Osteoblast (primary cell): ENCODE measurements at regions not wholly inside any gene's neighbourhood (a gene's known extent, or its start where the extent isn't known, plus 50 kb on each side); places are given as distances from the start of the nearest gene placed in this dataset.

Experiments used
- DNase-seq: peaks from one replicate; pipeline ENCODE4 v3.0.0; 2011; ENCODE audit warnings: low spot score, mixed read lengths; ENCODE audit not compliant: insufficient read length; ENCODE audit errors: missing footprints
- H2AFZ ChIP-seq: 2 replicates; pipeline ENCODE4 v1.6.0; 2011; ENCODE audit warnings: mild to moderate bottlenecking, low read length
- H3K27ac ChIP-seq: 2 replicates; pipeline ENCODE4 v1.5.1; 2011; ENCODE audit warnings: mild to moderate bottlenecking, low read depth, low read length, moderate library complexity
- H3K27me3 ChIP-seq: 2 replicates; pipeline ENCODE4 v1.6.0; 2012; ENCODE audit warnings: mild to moderate bottlenecking, control low read depth, inconsistent platforms, low read length, moderate library complexity; ENCODE audit not compliant: insufficient read depth
- H3K36me3 ChIP-seq: 2 replicates; pipeline ENCODE4 v1.5.1; 2011; ENCODE audit warnings: mild to moderate bottlenecking, low read length, control low read depth, moderate library complexity; ENCODE audit not compliant: insufficient read depth
- H3K4me1 ChIP-seq: 2 replicates; pipeline ENCODE4 v1.5.1; 2011; ENCODE audit warnings: mild to moderate bottlenecking, low read length, control low read depth, moderate library complexity; ENCODE audit not compliant: insufficient read depth
- H3K4me2 ChIP-seq: 2 replicates; pipeline ENCODE4 v1.6.0; 2011; ENCODE audit warnings: mild to moderate bottlenecking, low read length; ENCODE audit not compliant: insufficient read depth
- H3K4me3 ChIP-seq: fragments of 200-600 bp; sonication (generic); 3 replicates; pipeline ENCODE4 v1.5.1; 2012; ENCODE audit warnings: mild to moderate bottlenecking, low read length, inconsistent platforms; ENCODE audit not compliant: insufficient read depth
- H3K79me2 ChIP-seq: 2 replicates; pipeline ENCODE4 v1.6.0; 2012; ENCODE audit warnings: mild to moderate bottlenecking, low read length, control low read depth, inconsistent platforms; ENCODE audit not compliant: insufficient read depth
- H3K9me3 ChIP-seq: 2 replicates; pipeline ENCODE4 v1.5.1; 2011; ENCODE audit warnings: low read depth, low read length, control low read depth
- H4K20me1 ChIP-seq: 2 replicates; pipeline ENCODE4 v1.6.0; 2012; ENCODE audit warnings: mild to moderate bottlenecking, low read length, control low read depth; ENCODE audit not compliant: insufficient read depth
- CTCF ChIP-seq: IDR thresholded peaks from 2 replicates; pipeline ENCODE4 v1.5.1; 2011; ENCODE audit warnings: mild to moderate bottlenecking, low read depth, low read length, moderate library complexity; ENCODE audit errors: extremely low read depth

GRCh38 chr4:85268961-85269360, 206.0 kb upstream of the ARHGAP24 start:
- peaks cover 5% of the 10 kb centered on the region for H3K9me3 ChIP-seq
- DNase-seq, result no peak
- no peaks in the 10 kb centered on the region for H3K36me3 ChIP-seq
- no peaks in the 10 kb centered on the region for H3K79me2 ChIP-seq
- H3K4me2 ChIP-seq, result no peak overlapping the region
- H3K27ac ChIP-seq, result no peak overlapping the region
- H3K4me1 ChIP-seq, result no peaks in the 10 kb centered on the region
- no peak overlapping the region for H3K4me3 ChIP-seq
- no peaks in the 10 kb centered on the region for H3K27me3 ChIP-seq
- no peaks in the 10 kb centered on the region for H4K20me1 ChIP-seq
- H2AFZ ChIP-seq, result no peak overlapping the region
- TF ChIP-seq CTCF, result no peak

GRCh38 chr4:85274955-85275354, 200.0 kb upstream of the ARHGAP24 start:
- no peak for DNase-seq
- no peaks in the 10 kb centered on the region for H3K79me2 ChIP-seq
- no peaks in the 10 kb centered on the region for H3K36me3 ChIP-seq
- no peak for TF ChIP-seq CTCF
- no peak overlapping the region for H3K4me2 ChIP-seq
- H3K9me3 ChIP-seq, result peaks cover 5% of the 10 kb centered on the region
- H2AFZ ChIP-seq, result no peak overlapping the region
- no peak overlapping the region for H3K27ac ChIP-seq
- H3K27me3 ChIP-seq, result no peaks in the 10 kb centered on the region
- no peak overlapping the region for H3K4me3 ChIP-seq
- no peaks in the 10 kb centered on the region for H3K4me1 ChIP-seq
- no peaks in the 10 kb centered on the region for H4K20me1 ChIP-seq

- no peak overlapping the region for H3K4me3 ChIP-seq
- TF ChIP-seq CTCF, result no peak
- H3K27ac ChIP-seq, result no peak overlapping the region
- H4K20me1 ChIP-seq, result no peaks in the 10 kb centered on the region
- H3K9me3 ChIP-seq, result no peaks in the 10 kb centered on the region
- no peaks in the 10 kb centered on the region for H3K27me3 ChIP-seq
- no peak for DNase-seq
- H3K79me2 ChIP-seq, result no peaks in the 10 kb centered on the region
- H3K36me3 ChIP-seq, result no peaks in the 10 kb centered on the region
- H3K4me1 ChIP-seq, result no peaks in the 10 kb centered on the region
- no peak overlapping the region for H2AFZ ChIP-seq
- H3K4me2 ChIP-seq, result no peak overlapping the region
Observed at GRCh38 chr4:85280963-85281362, 194.0 kb upstream of the ARHGAP24 start.

GRCh38 chr4:85291226-85291625, 183.7 kb upstream of the ARHGAP24 start:
- Histone ChIP-seq H3K27me3 (no peaks in the 10 kb centered on the region), H2AFZ (no peak overlapping the region), H3K4me1 (no peaks in the 10 kb centered on the region), H3K27ac (no peak overlapping the region), H3K79me2 (no peaks in the 10 kb centered on the region), H3K4me3 (no peak overlapping the region), H3K36me3 (no peaks in the 10 kb centered on the region), H3K4me2 (no peak overlapping the region), H4K20me1 (no peaks in the 10 kb centered on the region), H3K9me3 (no peaks in the 10 kb centered on the region)
- no peak for TF ChIP-seq CTCF
- DNase-seq, result no peak
